ENCODE measurements at regions not wholly inside any gene's neighbourhood (a gene's known extent, or its start where the extent isn't known, plus 50 kb on each side); places are given as distances from the start of the nearest gene placed in this dataset.

DNA sequence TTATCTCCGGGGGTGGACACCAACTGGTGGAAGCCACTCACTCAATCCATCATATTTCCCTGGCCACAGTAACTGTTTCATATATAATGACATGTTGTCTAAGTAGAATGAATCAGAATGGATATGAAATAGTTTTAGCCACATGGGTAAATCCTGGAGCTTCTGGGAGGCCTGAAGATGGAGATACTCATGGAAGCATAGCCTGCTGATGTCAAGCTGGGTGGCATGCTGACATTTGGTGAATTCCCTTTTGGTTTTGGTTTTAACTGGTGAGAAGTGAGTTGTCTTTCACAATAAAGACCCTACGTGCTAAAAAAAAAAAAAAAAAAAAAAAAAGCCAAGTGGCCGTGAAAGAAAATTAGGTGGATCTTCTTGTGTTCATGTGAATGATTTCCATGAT, 105.3 kb upstream of the ITGA6 start:
- TF ChIP-seq EZH2phosphoT487 (IDR thresholded peaks at IDR 0.05; ENCODE audit: insufficient read depth, low read depth), result no peak
- no peak for TF ChIP-seq EZH2 (IDR thresholded peaks at IDR 0.05; ENCODE audit: insufficient read depth, poor library complexity, severe bottlenecking)

All from GM23248 (cell line).